Germinal center (tissue), 1 donor: ENCODE measurements at regions not wholly inside any gene's neighbourhood (a gene's known extent, or its start where the extent isn't known, plus 50 kb on each side); places are given as distances from the start of the nearest gene placed in this dataset.
"Not testable (repeated sequence)": the region's sequence is repeated elsewhere in the genome, so short reads cannot be mapped to it uniquely, and the experiment has no call there.

ENCODE experiments used
- DNase-seq: peaks from one replicate; pipeline ENCODE4 v3.0.0; 2012; ENCODE audit warnings: mixed read lengths, low spot score

GRCh38 chr5:125251703-125252102 is 505.3 kb upstream of the ZNF608 start:
- DNase-seq, result no peak

DNA sequence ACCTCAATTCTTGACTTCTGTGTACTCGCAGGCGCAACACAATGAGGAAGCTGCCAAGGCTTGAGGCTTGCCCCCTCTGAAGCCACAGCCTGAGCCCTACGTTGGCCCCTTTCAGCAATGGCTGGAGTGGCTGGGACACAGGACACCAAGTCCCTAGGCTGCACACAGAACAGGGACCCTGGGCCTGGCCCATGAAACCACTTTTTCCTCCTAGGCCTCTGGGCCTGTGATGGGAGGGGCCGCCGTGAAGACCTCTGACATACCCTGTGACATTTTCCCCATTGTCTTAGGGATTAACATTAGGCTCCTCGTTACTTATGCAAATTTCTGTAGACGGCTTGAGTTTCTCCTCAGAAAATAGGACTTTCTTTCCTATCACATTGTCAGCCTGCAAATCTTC is 507.2 kb upstream of the ZNF608 start:
- DNase-seq, result not testable (repeated sequence)

DNA sequence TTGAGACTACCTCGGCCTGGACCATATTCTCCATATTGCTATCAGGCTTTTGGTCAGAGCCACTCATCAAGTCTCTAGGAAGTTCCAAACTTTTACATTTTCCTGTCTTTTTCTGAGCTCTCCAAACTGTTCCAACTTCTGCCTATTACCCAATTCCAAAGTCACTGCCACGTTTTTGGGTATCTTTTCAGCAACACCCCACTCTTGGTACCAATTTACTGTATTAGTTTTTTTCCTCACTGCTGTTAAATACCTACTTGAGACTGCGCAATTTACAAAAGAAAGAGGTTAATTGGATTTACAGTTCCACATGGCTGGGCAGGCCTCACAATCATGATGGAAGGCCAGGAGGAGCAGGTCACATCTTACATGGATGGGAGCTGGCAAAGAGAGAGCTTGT is 507.8 kb upstream of the ZNF608 start:
- no peak for DNase-seq

DNA sequence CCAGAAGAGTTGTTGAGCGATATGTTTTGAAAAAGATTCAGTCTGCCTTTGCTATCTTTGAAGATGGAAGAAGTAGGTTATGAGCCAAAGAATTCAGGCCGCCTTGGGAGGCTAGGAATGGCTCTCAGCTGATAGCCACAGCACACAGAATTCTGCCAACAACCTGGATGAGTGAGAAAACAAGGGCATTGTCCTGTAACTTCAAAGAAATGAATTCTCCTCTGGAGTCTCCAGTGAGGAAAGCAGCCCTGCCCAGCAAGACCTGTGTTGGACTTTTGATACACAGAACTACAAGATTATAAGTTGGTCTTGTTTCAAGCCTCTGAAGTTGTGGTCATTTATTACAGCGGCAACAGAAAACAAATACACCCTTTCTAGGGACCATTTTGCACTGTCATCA is 509.9 kb upstream of the ZNF608 start:
- no peak for DNase-seq

DNA sequence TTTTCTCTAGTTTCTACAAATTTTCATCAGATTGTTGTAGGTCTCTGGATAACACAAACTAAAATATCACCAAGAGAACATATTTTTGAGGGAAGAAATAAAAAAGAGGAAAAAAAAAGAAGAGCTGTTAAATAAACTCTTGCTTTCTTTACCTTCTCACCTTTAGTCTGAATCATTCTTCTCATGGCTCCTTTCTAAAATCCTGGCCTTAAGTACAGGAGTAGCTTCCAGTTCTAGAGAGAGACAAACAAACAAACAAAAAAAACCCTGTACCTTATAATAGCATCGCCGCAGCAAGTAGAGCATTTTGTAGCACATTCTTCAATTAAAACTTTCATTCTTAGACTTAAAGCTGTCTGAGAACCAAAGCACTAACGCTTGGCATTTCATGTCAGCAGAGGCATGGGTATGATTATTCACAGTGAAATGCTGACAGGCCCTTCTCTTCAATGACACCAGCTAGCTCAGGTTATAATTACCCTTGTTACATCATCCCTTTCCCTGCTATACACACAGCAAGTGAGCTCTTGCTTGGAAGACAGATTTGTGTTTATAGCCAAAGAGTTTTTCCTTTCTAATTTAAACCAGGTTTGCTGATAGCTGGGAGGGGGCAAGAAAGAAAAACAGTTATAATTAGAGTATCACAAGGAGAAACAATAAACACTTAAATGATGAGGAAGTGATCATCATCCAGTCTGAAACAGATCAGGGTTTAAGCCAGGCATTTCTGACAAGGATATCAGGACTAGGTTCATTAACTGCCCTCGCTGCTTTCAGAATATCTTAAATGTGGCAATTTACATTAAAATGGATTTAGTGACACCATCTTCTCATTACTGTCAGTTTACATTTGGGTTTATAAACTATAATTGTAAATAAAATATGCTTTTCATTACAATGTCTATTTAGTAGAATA is 510.9 kb upstream of the ZNF608 start:
- DNase-seq, result no peak

DNA sequence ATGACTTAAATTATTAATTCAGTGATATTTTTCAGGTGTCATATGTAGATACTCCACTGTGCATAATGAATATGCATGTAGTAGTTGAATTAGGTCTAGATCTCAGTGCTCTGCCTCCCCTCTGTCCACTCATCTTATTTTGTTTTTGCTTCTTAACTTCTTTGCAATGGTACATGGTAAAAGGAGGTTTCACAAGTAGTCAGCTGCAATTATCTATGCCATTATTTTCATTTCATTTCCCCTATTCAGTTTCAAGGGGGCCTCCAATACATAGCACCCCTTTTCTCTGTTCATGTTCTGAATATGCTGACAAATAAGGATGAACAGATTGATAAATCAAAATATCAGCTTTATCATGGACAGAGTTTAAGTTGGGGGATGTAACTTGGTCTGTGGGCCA is 511.6 kb upstream of the ZNF608 start:
- no peak for DNase-seq

DNA sequence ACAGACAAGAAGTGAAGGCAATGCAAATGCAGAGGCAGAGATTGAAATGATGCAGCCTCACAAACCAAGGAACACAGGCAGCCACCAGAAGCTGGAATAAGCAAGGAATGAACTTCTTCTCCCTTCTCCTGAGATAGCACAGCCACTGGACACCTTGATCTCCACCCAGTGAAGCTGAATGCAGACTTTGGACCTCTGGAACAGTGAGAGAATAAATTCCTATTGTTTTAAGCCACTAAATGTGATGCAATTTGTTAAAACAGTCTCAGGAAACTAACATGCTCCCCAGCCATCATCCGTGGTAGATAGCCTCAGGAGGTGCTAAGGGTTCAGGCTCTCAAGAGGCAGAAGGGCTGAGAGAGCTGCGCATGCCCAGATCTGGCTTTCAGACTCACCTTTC is 512.2 kb upstream of the ZNF608 start:
- DNase-seq, result no peak

GRCh38 chr5:125261505-125262250 is 515.2 kb upstream of the ZNF608 start:
- DNase-seq, result no peak

DNA sequence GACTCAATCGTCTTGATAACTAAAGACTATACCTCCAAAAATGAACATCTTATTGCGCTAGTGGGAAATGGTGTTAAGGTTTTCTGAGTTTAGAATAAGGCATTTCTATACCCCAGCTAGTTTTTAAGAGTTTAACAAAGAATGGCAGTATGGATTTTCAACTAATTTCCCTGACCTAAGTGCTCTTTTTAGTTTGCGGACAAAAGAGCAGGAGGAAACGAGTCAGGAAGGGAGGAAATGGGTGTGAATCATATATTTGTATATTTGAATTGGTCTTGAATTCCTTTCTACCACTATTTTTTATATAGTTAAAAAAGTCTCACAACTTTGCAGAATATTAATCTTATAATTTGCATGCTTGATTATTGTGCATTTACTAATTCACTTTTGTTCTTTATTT is 516.3 kb upstream of the ZNF608 start:
- DNase-seq, result no peak

DNA sequence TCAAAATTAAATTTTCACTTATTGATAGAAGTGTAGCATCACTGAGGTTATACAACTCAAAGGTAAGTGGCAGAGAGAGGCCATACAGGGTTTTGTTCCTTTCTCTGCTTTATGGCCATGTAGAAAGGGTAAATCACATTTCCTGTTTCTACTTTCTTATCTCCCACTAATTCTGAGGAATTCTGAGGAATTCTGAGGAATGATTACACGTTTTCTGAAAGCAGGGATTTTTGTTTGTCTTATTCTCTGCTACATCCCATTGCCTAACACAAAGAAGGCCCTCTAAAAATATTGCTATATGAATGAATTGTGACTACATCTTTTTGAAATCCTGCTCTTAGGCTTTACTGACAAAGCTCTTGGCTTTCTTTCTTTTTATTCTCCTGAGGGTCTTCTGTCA is 516.9 kb upstream of the ZNF608 start:
- no peak for DNase-seq

DNA sequence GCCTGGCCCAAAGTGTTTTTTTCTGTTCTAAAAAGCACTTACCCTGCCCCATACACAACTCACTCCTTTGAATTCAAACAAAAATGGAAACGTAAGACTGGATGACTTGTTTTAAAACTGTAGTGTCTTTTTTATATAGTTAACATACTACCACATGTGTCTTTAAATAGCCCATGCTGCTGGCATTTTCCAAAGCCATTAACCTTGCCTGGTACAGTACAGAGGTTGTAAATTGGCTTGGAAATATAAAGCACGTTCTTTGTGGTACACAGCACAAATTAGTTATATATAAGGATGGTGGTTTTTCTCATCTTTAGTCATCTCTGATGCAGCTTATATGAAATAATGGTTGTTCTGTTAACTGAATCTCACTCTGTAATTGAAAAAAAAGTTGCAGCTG is 519.7 kb upstream of the ZNF608 start:
- DNase-seq, result no peak

DNA sequence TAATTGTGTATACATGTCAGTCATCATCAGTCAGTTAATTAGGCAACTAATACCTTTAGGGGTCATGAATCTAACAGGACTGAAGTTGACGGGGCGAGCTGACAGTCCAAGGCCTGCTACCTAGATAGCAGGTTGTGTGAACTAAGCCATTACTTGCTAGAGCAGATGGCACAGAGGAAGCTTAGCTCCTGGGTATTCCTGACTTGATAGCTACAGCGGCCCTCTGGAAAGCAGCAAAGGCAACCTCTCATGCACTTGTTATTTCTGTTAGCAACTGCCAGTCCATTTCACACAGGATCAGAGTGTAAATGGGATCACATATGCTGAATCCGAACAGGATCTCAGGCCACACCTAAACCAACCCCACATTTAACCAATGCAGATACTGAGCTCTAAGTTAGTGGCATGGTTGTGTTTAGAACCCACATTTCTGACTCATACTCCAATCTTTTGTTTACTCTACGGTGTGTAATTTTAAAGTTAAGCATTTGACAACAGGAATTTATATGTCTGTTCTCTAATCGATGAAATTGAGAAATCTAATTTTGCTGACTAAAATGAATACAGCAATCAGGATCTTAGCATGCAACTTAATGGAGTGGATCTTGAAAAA is 521.3 kb upstream of the ZNF608 start:
- DNase-seq, result no peak

GRCh38 chr5:125269926-125270325 is 523.5 kb upstream of the ZNF608 start:
- DNase-seq, result no peak

DNA sequence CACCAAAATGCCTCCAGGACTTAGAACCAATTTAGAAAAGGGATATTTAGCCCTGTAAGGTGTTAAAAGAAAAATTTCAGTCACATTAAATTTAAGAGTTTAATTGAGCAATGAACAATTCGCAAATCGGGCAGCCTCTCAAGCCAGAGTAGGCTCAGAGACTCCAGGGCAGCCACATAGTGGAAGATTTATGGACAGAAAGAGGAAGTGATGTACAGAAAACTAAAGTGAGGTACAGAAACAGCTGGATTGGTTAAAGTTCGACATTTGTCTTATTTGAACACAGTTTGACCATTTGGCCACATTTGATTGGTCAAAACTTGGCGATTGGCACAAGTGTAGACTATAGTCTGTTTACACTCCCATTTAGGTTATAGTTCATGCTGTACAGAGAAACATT is 525.9 kb upstream of the ZNF608 start:
- DNase-seq, result no peak

GRCh38 chr5:125274211-125274610 is 527.8 kb upstream of the ZNF608 start:
- no peak for DNase-seq

- DNase-seq, result no peak
Measured at GRCh38 chr5:125274938-125275724, 528.7 kb upstream of the ZNF608 start.

GRCh38 chr5:125275725-125276090 is 529.3 kb upstream of the ZNF608 start:
- no peak for DNase-seq

DNA sequence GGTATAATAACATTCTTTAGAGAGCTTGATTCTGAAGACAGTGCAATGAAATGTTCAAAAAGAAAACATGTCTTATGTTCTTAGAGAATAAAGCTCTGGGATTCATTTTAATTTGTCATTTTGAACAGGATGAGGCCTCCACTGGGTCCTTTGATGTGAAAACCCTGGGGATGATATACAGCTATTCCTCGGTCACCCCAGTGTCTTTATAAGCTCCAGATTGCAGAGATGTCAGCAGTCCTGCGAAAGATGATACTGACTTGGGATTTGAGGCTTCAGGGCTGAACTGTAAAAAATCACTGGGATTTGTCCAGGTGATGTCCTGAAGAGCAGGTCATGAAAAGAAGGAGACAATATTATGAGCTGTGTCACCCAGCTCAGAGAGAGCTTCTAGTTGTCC is 529.7 kb upstream of the ZNF608 start:
- no peak for DNase-seq

GRCh38 chr5:125277494-125278154 is 531.2 kb upstream of the ZNF608 start:
- no peak for DNase-seq

GRCh38 chr5:125278711-125279110 is 532.3 kb upstream of the ZNF608 start:
- no peak for DNase-seq

DNA sequence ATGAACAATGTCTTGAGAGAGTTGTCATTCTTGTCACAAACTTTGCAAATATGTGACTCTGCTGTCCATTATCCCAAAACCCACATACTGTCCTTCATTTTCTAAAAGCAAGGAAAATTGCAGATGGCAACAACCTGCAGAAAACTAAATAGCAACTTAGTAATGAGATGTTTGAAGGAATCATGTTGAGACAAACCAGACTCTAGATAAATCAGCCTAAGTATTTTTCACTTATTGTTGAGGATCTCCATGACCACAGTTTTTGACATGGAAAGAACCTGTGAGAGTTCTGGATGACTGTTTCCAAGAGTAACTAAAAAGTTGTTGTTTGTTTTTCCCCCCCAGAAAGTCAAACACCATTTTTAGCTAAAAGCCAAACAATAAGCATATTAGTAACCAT is 535.2 kb upstream of the ZNF608 start:
- no peak for DNase-seq

DNA sequence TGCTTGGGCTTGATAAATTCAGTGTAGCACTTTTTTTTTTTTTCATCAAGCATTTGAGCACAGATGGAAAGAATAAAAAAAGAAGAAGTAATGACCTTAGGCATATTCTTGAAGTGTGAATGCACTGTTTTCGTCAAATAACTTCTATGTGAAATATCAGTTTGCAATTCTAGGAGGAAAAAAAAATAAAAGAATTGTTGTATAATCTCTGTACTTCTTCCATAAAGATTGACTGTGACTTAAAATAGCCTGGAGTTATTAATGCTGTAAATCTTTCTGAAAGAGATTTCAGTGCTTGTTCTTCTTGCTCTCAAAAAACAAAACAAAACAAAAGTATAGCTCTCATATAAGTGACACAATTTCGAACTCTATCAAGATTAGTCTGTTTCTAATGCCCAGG is 536.9 kb upstream of the ZNF608 start:
- no peak for DNase-seq
